ENCODE measurements at regions not wholly inside any gene's neighbourhood (a gene's known extent, or its start where the extent isn't known, plus 50 kb on each side); places are given as distances from the start of the nearest gene placed in this dataset.
"Not testable (repeated sequence)": the region's sequence is repeated elsewhere in the genome, so short reads cannot be mapped to it uniquely, and the experiment has no call there.

GRCh38 chr20:55079917-55080316, 604.5 kb downstream of the DOK5 start:
- Histone ChIP-seq H3K9me3 (ENCODE audit: control extremely low read depth in 1 of 3, control insufficient read depth in 2 of 3, insufficient read depth in 1 of 3, low read length in 2 of 3) (peaks cover 0 to 2% (median 0%) of the 10 kb centered on the region in 3 donors), H3K27me3 (replicated peaks in 1 of 4; ENCODE audit: control extremely low read depth in 1 of 4, control insufficient read depth in 3 of 4, insufficient read depth in 4 of 4, low read length in 3 of 4) (no peaks in the 10 kb centered on the region), H3K36me3 (replicated peaks in 1 of 2; ENCODE audit: control extremely low read depth in 1 of 2, control insufficient read depth in 1 of 2, extremely low read depth in 1 of 2, insufficient read depth in 2 of 2, low read length in 1 of 2) (no peaks in the 10 kb centered on the region), H3K4me1 (ENCODE audit: control insufficient read depth in 2 of 2, insufficient read depth in 2 of 2, low read length in 2 of 2) (no peaks in the 10 kb centered on the region), H3K4me3 (ENCODE audit: control extremely low read depth in 1 of 5, extremely low read depth in 1 of 5, insufficient read depth in 1 of 5, low read depth in 2 of 5, low read length in 4 of 5) (no peak overlapping the region), H3K4me2 (replicated peaks; ENCODE audit: low read depth, low read length, poor library complexity, severe bottlenecking) (no peak overlapping the region), H3K9ac (ENCODE audit: low read length) (no peak overlapping the region), H4K20me1 (ENCODE audit: control insufficient read depth, insufficient read depth, low read length, poor library complexity, severe bottlenecking) (no peaks in the 10 kb centered on the region), H3K79me2 (ENCODE audit: control insufficient read depth, insufficient read depth, low read length) (no peaks in the 10 kb centered on the region), H3K27ac (ENCODE audit: low read length in 2 of 2) (no peak overlapping the region), H2AFZ (ENCODE audit: insufficient read depth, low read depth, low read length, poor library complexity, severe bottlenecking) (no peak overlapping the region)
- DNase-seq (no peak), ATAC-seq (ENCODE audit: low read depth) (no peak)
- H3K4me1 Mint-ChIP-seq: no peaks in the 10 kb centered on the region
- H3K27ac Mint-ChIP-seq: no peak overlapping the region
- POLR2A ChIA-PET: no interaction called here
- no peaks in the 10 kb centered on the region for H3K27me3 Mint-ChIP-seq
- 74% methylated on average over 3 of the region's 4 CpGs for WGBS (ENCODE audit: insufficient coverage)
- TF ChIP-seq CTCF (IDR thresholded peaks at IDR 0.05): no peak
- intact Hi-C loops (cut with micrococcal nuclease): no loop called here
- peaks cover 2% of the 10 kb centered on the region for H3K9me3 Mint-ChIP-seq (ENCODE audit: insufficient read depth)
- H3K4me3 Mint-ChIP-seq: no peak overlapping the region
- CTCF ChIA-PET: no interaction called here

GRCh38 chr20:55074266-55074840, 599.0 kb downstream of the DOK5 start:
- H3K4me1 Mint-ChIP-seq; POLR2A ChIA-PET; H3K4me3 Mint-ChIP-seq; CTCF ChIA-PET; H4K20me1 ChIP-seq (ENCODE audit: control insufficient read depth, insufficient read depth, low read length, poor library complexity, severe bottlenecking); ATAC-seq (ENCODE audit: low read depth); H3K4me1 ChIP-seq (ENCODE audit: control insufficient read depth in 2 of 2, insufficient read depth in 2 of 2, low read length in 2 of 2); H3K27me3 ChIP-seq (replicated peaks in 1 of 4; ENCODE audit: control extremely low read depth in 1 of 4, control insufficient read depth in 3 of 4, insufficient read depth in 4 of 4, low read length in 3 of 4); H3K4me2 ChIP-seq (replicated peaks; ENCODE audit: low read depth, low read length, poor library complexity, severe bottlenecking); intact Hi-C loops (cut with micrococcal nuclease); H3K27me3 Mint-ChIP-seq; H3K9ac ChIP-seq (ENCODE audit: low read length); DNase-seq; H3K4me3 ChIP-seq (ENCODE audit: control extremely low read depth in 1 of 5, extremely low read depth in 1 of 5, insufficient read depth in 1 of 5, low read depth in 2 of 5, low read length in 4 of 5); H3K27ac Mint-ChIP-seq; H2AFZ ChIP-seq (ENCODE audit: insufficient read depth, low read depth, low read length, poor library complexity, severe bottlenecking); H3K27ac ChIP-seq (ENCODE audit: low read length in 2 of 2); H3K9me3 ChIP-seq (ENCODE audit: control extremely low read depth in 1 of 3, control insufficient read depth in 2 of 3, insufficient read depth in 1 of 3, low read length in 2 of 3); H3K36me3 ChIP-seq (replicated peaks in 1 of 2; ENCODE audit: control extremely low read depth in 1 of 2, control insufficient read depth in 1 of 2, extremely low read depth in 1 of 2, insufficient read depth in 2 of 2, low read length in 1 of 2); H3K79me2 ChIP-seq (ENCODE audit: control insufficient read depth, insufficient read depth, low read length): not testable (repeated sequence)
- H3K9me3 Mint-ChIP-seq (ENCODE audit: insufficient read depth): peaks cover 10% of the 10 kb centered on the region
- 98% methylated on average over 11 of the region's 19 CpGs for WGBS (ENCODE audit: insufficient coverage)
